ENCODE measurements at regions not wholly inside any gene's neighbourhood (a gene's known extent, or its start where the extent isn't known, plus 50 kb on each side); places are given as distances from the start of the nearest gene placed in this dataset.

DNA sequence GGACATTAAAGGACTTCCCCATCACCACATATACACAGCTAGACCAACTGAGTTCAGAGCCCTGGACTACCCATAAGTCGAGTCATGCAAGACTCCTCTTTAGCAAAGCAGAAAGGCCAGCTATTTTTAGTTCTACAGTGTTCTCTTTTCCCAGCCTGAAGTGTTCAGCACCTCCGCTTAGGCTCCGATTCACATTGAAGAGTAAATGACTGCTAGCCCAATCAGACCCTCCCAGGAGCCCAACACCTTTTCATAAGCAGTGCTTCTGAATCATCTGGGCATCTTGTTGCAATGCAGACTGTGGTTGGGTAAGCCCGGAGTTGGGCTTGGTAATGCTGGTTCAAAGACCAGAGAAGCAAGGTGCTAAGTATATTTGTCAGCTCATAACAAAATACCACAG lies 73.6 kb upstream of the KCNK12 start:
- TF ChIP-seq, protein P1, sequence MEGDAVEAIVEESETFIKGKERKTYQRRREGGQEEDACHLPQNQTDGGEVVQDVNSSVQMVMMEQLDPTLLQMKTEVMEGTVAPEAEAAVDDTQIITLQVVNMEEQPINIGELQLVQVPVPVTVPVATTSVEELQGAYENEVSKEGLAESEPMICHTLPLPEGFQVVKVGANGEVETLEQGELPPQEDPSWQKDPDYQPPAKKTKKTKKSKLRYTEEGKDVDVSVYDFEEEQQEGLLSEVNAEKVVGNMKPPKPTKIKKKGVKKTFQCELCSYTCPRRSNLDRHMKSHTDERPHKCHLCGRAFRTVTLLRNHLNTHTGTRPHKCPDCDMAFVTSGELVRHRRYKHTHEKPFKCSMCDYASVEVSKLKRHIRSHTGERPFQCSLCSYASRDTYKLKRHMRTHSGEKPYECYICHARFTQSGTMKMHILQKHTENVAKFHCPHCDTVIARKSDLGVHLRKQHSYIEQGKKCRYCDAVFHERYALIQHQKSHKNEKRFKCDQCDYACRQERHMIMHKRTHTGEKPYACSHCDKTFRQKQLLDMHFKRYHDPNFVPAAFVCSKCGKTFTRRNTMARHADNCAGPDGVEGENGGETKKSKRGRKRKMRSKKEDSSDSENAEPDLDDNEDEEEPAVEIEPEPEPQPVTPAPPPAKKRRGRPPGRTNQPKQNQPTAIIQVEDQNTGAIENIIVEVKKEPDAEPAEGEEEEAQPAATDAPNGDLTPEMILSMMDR (IDR thresholded peaks at IDR 0.05): no peak
- no peak for TF ChIP-seq POLR2A (IDR thresholded peaks at IDR 0.05)
